ES-I3 (cell line): ENCODE measurements at regions not wholly inside any gene's neighbourhood (a gene's known extent, or its start where the extent isn't known, plus 50 kb on each side); places are given as distances from the start of the nearest gene placed in this dataset.
"Not testable (repeated sequence)": the region's sequence is repeated elsewhere in the genome, so short reads cannot be mapped to it uniquely, and the experiment has no call there.

Experiments used
- H3K36me3 ChIP-seq: 2 replicates; pipeline ENCODE4 v1.6.1; 2013; ENCODE audit warnings: mild to moderate bottlenecking, low read length, control low read depth, moderate library complexity; ENCODE audit not compliant: insufficient read depth
- H3K4me1 ChIP-seq: 2 replicates; pipeline ENCODE4 v1.6.1; 2013; ENCODE audit warnings: mild to moderate bottlenecking, control low read depth, low read length; ENCODE audit not compliant: insufficient read depth
- H3K9ac ChIP-seq: 2 replicates; pipeline ENCODE4 v1.6.1; 2013; ENCODE audit warnings: low read depth, mild to moderate bottlenecking, low read length, moderate library complexity
- H3K9me3 ChIP-seq: 2 replicates; pipeline ENCODE4 v1.6.1; 2013; ENCODE audit warnings: mild to moderate bottlenecking, low read length, moderate library complexity; ENCODE audit not compliant: control insufficient read depth, insufficient read depth

- Histone ChIP-seq H3K36me3 (no peaks in the 10 kb centered on the region), H3K9ac (no peak overlapping the region), H3K9me3 (no peaks in the 10 kb centered on the region), H3K4me1 (no peaks in the 10 kb centered on the region)
Measured at GRCh38 chr5:92081958-92082712, 699.0 kb upstream of the ARRDC3 start.

GRCh38 chr5:92070786-92071185, 687.7 kb upstream of the ARRDC3 start:
- no peaks in the 10 kb centered on the region; the same call in 1 of the 2 replicates for H3K36me3 ChIP-seq
- no peaks in the 10 kb centered on the region for H3K9me3 ChIP-seq
- H3K9ac ChIP-seq = no peak overlapping the region
- H3K4me1 ChIP-seq = no peaks in the 10 kb centered on the region

- Histone ChIP-seq H3K36me3 (no peaks in the 10 kb centered on the region; the same call in 1 of the 2 replicates), H3K9me3 (no peaks in the 10 kb centered on the region), H3K4me1 (no peaks in the 10 kb centered on the region), H3K9ac (no peak overlapping the region)
Measured at GRCh38 chr5:92064993-92065392, 681.9 kb upstream of the ARRDC3 start.

DNA sequence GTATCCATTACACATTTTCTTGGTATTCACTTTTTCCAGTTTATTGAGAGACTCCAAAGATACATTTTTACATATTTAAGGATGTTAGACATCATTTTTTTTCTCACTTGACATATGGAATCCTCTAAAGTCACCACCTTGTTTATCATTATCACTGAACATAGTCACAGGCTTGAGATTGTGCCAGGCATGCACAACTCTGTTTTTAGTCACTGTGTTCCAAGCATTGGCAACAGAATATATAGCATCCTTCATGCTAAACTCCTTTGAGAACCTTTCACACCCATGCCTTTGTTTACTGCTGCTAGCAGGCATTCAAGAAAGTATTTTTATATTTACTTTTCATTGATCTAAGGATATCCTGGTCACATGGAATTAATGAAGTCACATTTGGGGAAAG, 668.6 kb upstream of the ARRDC3 start:
- no peaks in the 10 kb centered on the region for H3K36me3 ChIP-seq
- H3K4me1 ChIP-seq = no peaks in the 10 kb centered on the region
- no peak overlapping the region for H3K9ac ChIP-seq
- no peaks in the 10 kb centered on the region for H3K9me3 ChIP-seq

DNA sequence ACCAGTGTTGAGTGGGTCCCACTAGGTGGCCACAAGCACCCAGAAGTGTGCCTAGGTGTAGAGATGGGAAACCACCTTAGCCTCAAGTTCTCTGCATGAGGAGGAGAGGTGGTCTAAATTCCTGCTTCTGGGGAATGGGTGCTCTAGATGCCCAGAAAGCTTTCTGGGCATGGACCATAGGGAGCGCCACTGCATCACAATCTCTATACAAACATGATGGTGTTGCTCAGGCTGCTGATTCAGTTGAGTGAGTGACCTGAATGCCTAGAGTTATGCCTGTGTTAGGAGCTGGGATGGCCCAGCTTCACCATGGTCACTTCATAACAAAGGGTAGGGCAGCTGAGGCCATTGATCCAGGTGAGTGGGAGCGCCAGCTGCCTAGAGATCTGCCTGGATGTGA, 667.9 kb upstream of the ARRDC3 start:
- Histone ChIP-seq H3K9ac (no peak overlapping the region), H3K9me3 (no peaks in the 10 kb centered on the region), H3K36me3 (no peaks in the 10 kb centered on the region), H3K4me1 (no peaks in the 10 kb centered on the region)

GRCh38 chr5:92041911-92042660, 659.0 kb upstream of the ARRDC3 start:
- no peak overlapping the region for H3K9ac ChIP-seq
- no peaks in the 10 kb centered on the region for H3K9me3 ChIP-seq
- H3K36me3 ChIP-seq = no peaks in the 10 kb centered on the region
- H3K4me1 ChIP-seq = no peaks in the 10 kb centered on the region

- no peak overlapping the region for H3K9ac ChIP-seq
- no peaks in the 10 kb centered on the region for H3K9me3 ChIP-seq
- H3K4me1 ChIP-seq = no peaks in the 10 kb centered on the region
- no peaks in the 10 kb centered on the region for H3K36me3 ChIP-seq
Measured at GRCh38 chr5:92041206-92041605, 658.1 kb upstream of the ARRDC3 start.

DNA sequence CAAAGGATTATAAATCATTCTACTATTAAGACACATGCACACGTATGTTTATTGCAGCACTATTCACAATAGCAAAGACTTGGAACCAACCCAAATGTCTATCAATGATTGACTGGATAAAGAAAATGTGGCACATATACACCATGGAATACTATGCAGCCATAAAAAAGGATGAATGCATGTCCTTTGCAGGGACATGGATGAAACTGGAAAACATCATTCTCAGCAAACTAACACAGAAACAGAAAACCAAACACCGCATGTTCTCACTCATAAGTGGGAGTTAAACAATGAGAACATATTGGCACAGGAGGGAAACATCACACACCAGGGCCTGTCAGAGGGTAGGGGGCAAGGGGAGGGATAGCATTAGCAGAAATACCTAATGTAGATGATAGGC, 646.7 kb upstream of the ARRDC3 start:
- not testable (repeated sequence) for H3K4me1 ChIP-seq, H3K9ac ChIP-seq, H3K36me3 ChIP-seq, H3K9me3 ChIP-seq

DNA sequence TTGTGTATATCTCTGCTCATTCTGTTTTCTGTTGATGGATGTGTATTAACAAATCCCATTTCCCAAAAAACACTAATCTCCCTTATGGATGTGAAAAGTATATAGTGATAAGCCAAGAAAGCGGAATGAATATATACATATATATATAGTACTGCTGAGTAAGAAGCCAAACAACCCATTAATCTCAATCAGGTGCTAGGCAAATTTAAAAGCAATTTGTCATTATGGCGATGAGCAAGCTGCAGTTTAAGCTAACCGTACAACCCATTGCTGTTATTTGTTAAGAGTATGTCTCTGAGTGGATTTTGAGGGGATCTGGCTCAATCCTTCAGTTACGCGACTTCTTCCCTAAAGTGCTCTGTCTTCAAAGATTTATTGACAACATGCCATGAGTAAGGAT, 640.4 kb upstream of the ARRDC3 start:
- H3K36me3 ChIP-seq = no peaks in the 10 kb centered on the region
- no peaks in the 10 kb centered on the region for H3K9me3 ChIP-seq
- H3K9ac ChIP-seq = no peak overlapping the region
- H3K4me1 ChIP-seq = no peaks in the 10 kb centered on the region

GRCh38 chr5:92023141-92023471, 640.0 kb upstream of the ARRDC3 start:
- Histone ChIP-seq H3K9me3 (no peaks in the 10 kb centered on the region), H3K36me3 (no peaks in the 10 kb centered on the region), H3K4me1 (no peaks in the 10 kb centered on the region), H3K9ac (no peak overlapping the region)

DNA sequence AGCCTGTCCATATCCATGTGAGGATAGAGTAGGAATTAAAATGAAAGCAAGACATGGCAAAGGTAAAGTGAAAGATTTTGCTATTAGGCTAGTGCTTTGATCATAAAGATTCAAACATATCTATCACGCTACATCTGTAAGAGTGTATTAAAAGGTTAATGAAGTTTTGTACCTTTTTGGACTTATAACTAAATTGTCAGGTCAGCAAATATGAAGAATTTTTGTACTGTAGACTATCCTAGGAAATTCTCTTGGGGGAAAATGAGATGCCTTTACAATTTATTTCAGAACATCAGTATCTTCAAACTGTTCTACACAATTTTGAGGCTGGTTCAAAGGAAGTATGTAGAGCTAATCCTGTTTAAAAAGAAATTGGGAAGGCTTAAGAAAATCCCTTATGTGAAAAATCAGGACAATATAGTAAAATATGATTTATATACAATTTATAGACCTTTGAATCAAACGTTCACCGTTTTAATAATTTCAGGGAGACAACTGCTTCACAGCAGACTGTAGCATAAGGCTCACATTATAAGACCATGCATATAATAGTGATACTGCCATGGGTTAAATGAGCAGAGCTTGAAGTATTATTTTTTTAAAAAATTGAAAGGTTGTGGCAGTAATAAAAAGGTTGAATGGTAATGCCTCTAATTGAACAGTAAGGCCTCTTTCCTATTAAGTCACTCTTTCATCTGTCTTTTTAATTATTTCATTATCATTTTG, 639.5 kb upstream of the ARRDC3 start:
- Histone ChIP-seq H3K36me3 (no peaks in the 10 kb centered on the region), H3K9ac (no peak overlapping the region), H3K9me3 (no peaks in the 10 kb centered on the region), H3K4me1 (no peaks in the 10 kb centered on the region)

GRCh38 chr5:92019376-92019990, 636.4 kb upstream of the ARRDC3 start:
- Histone ChIP-seq H3K36me3 (no peaks in the 10 kb centered on the region), H3K9ac (no peak overlapping the region), H3K4me1 (no peaks in the 10 kb centered on the region), H3K9me3 (no peaks in the 10 kb centered on the region)

DNA sequence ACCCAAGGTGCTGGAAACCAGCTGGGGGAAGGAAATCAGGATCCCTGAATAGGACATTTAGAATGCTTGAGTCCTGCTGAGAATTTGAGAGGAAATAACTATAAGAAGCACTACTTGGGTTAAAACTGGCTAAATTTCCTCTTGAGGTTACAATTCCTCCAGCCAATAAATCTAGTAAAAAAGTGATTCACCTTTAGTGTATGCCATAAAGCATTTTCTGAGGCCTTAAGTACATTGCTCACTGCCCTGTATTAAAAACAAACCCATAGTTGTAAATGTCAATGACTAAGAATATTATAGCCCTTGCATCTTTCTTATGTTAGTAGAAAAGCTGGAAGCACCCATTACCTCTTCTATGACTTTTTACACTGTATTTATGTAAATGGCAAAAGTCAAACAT, 634.7 kb upstream of the ARRDC3 start:
- no peaks in the 10 kb centered on the region for H3K9me3 ChIP-seq
- no peaks in the 10 kb centered on the region for H3K36me3 ChIP-seq
- H3K4me1 ChIP-seq = no peaks in the 10 kb centered on the region
- H3K9ac ChIP-seq = no peak overlapping the region

DNA sequence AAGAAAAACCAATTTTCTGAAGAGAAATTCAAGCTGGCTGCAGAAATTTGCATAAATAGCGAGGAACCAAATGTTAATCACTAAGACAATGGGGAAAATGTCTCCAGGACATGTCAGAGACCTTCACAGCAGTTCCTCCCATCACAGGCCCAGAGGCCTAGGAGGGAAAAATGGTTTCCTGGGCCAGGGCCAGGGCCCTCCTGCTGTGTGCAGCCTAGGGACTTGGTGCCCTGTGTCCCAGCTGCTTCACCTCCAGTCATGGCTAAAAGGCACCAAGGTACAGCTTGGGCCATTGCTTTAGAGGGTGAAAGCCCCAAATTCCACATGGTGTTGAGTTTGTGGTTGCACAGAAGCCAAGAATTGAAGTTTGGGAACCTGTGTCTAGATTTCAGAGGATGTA, 628.7 kb upstream of the ARRDC3 start:
- not testable (repeated sequence) for H3K9me3 ChIP-seq, H3K4me1 ChIP-seq, H3K36me3 ChIP-seq, H3K9ac ChIP-seq
